ENCODE measurements at regions not wholly inside any gene's neighbourhood (a gene's known extent, or its start where the extent isn't known, plus 50 kb on each side); places are given as distances from the start of the nearest gene placed in this dataset.

- no peak for TF ChIP-seq ATF3 (IDR thresholded peaks at IDR 0.05; ENCODE audit: insufficient read depth, low read depth, low read length)
- TF ChIP-seq SUZ12 (IDR thresholded peaks at IDR 0.05; ENCODE audit: low read length): no peak
- TF ChIP-seq POU5F1 (IDR thresholded peaks at IDR 0.05; ENCODE audit: low read depth, low read length): no peak
- TF ChIP-seq CREB1 (IDR thresholded peaks at IDR 0.05): peak; percentile 31; the same call in 1 of the 2 replicates
- no peak for TF ChIP-seq USF2 (IDR thresholded peaks at IDR 0.05; ENCODE audit: low read length)
- no peak for TF ChIP-seq SIRT6 (IDR thresholded peaks at IDR 0.05; ENCODE audit: low read length)
- no peak; the same call in 1 of the 2 replicates for TF ChIP-seq TAF1 (IDR thresholded peaks at IDR 0.05; ENCODE audit: low read depth, low read length)
- TF ChIP-seq EP300 (IDR thresholded peaks at IDR 0.05; ENCODE audit: borderline replicate concordance in 1 of 2, low read depth in 2 of 2, low read length in 2 of 2): peak in 1 of 2 experiments; percentile 33; a peak in 1 of 3 replicates
- TF ChIP-seq CBX8 (IDR thresholded peaks at IDR 0.05; ENCODE audit: borderline replicate concordance, low read depth, low read length): no peak
- no peak for TF ChIP-seq SP2 (IDR thresholded peaks at IDR 0.05; ENCODE audit: low read length)
Measured at GRCh38 chr9:129495620-129496472, 125.1 kb downstream of the C9orf50 start (continued).
